HG02623 (cell line): ENCODE measurements at regions not wholly inside any gene's neighbourhood (a gene's known extent, or its start where the extent isn't known, plus 50 kb on each side); places are given as distances from the start of the nearest gene placed in this dataset.
"Not testable (repeated sequence)": the region's sequence is repeated elsewhere in the genome, so short reads cannot be mapped to it uniquely, and the experiment has no call there.

Experiments
- ATAC-seq: cut with Tn5 transposase; IDR thresholded peaks from one replicate; pipeline ENCODE4 v1.9.1; 2021; ENCODE audit warnings: moderate library complexity; ENCODE audit not compliant: unreplicated experiment

GRCh38 chr10:131577178-131577555, 265.6 kb upstream of the TCERG1L start:
- ATAC-seq = no peak

- no peak for ATAC-seq
These were observed 266.4 kb upstream of the TCERG1L start for GRCh38 chr10:131577786-131578471.

- ATAC-seq = no peak
These were observed 267.0 kb upstream of the TCERG1L start for GRCh38 chr10:131578472-131578970.

- no peak for ATAC-seq
These were observed 267.9 kb upstream of the TCERG1L start for GRCh38 chr10:131579251-131580071.

GRCh38 chr10:131580076-131580652, 268.6 kb upstream of the TCERG1L start:
- no peak for ATAC-seq

- no peak for ATAC-seq
These were observed 269.2 kb upstream of the TCERG1L start for GRCh38 chr10:131580674-131581073.

DNA sequence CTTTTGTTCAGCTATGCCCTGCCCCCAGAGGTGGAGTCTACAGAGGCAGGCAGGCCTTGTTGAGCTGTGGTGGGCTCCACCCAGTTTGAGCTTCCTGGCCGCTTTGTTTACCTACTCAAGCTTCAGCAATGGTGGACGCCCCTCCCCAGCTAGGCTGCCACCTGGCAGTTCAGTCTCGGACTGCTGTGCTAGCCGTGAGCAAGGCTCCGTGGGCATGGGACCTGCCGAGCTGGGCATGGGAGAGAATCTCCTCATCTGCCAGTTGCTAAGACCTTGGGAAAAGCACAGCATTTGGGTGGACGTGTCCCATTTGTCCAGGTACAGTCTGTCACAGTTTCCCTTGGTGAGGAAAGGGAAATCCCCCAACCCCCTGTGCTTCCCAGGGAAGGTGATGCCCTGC, 270.0 kb upstream of the TCERG1L start:
- not testable (repeated sequence) for ATAC-seq

DNA sequence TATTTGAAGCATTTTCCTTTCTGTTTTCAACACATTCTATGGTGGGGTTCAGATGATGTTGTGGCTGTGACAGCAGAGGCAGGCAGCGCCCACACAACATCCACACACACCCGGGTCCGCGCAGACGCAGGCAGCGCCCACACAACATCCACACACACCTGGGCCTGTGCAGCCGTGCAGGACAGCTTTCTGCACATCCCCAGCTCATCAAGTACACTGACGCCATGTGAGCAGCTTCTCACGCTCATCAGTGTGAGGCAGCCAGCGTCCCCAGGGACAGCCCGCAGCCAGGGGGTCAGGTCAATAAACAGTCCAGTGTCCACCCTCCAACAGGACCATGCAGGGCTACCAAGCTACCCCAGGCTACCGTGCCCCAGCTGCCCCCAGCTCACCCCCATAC, 272.8 kb upstream of the TCERG1L start:
- no peak for ATAC-seq

DNA sequence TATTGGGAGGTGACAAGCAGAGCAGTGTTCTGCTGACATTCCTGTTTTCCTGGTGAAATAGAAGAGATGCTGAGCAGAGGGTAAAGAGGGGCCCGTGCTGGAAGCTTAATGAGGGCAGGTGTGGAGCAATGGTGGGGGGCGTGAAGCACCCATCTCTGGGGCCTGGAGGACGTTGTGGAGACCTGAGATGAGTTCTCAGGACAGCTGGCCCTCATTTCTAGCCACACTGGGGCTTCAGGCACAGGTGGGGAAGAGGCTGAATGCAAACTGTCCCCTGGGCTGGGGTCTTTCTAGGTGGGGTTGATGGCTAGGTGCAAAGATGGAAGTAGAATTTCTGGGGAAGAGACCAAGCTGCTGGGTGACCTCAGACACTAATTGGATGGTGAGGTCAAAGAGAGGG, 274.2 kb upstream of the TCERG1L start:
- ATAC-seq = no peak

- ATAC-seq = no peak
These were observed 275.4 kb upstream of the TCERG1L start for GRCh38 chr10:131586958-131587357.

- ATAC-seq = no peak
These were observed 276.6 kb upstream of the TCERG1L start for GRCh38 chr10:131587976-131588680.

DNA sequence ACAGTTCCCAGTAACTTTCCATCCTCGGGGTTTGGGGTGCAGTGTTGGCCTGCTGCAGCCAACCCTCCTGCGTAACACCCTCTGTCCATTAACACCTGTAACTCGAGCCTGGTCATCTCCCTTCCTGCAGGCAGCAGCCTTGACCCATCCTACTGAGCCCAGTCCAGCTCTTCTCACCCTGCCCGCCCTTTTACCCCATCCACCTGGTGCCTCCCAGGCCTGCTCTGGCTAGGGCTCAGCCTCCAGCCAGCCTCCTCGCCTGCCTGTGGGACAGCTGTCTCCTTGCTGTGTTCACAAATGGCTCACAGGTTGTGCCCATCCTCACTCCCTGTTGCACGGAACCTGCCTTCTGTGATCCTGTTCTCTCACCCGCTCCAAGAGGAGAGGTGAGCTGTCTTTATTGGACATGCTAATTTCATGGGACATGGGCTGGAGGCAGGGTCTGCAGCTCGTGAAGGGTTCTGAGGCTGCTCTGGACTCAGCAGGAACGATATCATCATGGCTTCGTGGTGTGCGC, 277.2 kb upstream of the TCERG1L start:
- no peak for ATAC-seq

- ATAC-seq = no peak
These were observed 279.0 kb upstream of the TCERG1L start for GRCh38 chr10:131590567-131590966.

DNA sequence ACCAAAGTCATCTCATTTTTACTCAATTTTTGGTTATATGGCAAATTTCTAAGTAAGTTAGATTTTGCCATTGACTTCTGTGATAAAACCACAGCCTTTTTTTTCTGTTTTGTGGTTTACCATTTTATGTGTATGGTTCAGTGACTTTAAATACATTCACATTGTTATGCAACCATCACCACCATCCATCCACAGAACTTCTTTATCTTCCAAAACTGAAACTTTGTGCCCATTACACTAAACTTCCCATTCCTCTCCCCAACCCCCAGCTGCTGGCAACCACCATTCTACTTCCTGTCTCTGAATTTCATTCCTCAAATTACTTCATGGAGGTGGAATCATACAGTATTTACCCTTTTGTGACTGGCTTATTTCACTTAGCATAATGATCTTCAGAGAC, 280.4 kb upstream of the TCERG1L start:
- ATAC-seq = no peak

DNA sequence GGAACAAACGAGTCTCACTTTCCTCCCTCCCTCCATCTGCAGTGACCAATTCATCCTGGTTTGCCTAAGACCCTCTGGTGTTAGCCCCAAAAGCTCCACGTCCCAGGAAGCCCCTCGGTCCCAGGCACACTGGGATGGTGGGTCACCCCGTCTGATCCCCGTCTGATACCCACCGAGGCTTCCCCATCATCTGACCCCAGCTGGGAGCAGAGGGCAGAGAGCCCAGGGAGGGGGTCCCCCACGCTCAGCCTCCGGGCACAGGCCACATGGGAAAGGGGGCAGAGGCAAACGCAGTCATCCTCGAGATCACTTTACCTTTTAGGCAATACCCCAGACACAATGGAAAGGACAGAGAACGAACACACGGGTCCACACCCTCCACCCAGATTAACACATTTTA, 291.6 kb upstream of the PPP2R2D start:
- ATAC-seq = no peak

DNA sequence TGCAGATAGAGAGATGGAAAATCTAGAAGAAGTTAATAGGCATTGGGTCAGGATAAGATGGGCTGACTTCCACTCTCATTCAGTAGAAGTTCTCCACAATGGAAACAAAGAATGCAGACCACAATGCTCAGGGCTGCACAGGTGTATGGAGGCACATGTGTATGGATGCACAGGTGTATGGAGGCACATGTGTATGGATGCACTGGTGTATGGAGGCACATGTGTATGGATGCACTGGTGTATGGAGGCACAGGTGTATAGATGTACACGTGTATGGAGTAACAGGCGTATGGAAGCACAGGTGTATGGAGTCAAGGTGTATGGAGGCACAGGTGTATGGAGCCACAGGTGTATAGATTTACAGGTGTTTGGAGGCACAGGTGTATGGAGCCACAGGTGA, 285.7 kb upstream of the PPP2R2D start:
- no peak for ATAC-seq

DNA sequence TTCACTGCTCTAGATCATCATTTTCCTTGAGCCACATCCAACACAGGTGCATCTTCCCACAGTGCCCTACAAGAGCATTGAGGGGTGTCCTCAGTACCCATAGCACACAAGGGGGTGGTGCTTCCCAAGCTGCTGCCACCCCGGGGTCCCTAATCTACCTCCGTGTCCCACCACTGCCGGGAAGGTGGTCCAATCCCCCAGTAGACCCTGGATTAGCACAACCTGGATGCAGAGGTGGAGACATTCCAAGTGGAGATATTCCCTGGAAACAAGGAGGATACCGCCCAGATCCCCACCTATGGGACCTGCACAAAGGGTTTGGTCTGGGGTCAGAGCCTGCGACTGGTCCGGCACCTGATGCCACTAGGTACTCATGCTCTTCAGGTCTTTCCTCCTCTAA, 284.8 kb upstream of the PPP2R2D start:
- ATAC-seq = no peak

DNA sequence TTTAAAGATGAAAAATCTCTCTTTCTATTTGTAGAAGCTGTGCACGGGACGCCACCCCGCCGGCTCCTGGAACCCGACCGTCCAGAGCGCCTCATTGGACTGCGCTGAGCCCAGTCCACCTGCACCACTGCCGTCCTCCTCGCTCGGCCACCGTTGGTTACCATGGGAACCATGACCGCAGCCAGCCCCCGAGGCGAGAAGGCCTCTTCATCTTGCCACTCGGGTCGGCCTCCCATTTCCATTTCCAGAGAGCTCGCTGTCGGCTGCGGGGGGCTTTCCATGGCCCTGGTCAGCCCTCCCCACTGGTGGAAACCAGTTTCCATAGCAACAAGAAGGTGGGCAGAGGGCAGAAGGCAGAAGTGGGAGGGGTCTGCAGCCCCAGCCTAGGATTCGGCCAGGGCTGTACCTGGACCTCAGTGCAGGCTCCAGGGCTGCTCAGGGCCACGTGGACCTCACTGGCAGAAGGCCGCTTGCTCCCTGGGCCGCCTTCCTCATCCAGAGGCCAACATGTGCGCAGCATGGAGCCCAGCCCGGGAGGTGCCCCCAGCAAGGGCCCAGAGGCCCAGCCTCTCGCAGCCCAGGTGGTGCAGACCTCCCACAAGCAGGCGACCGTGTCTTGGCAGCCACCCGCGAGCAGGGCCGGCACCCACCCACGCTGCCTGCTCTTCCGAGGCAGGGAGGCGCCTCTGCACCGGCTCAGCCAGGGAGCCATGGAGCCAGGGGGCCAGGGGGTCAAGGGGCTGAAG, 283.5 kb upstream of the PPP2R2D start:
- no peak for ATAC-seq

- ATAC-seq = no peak
These were observed 282.1 kb upstream of the PPP2R2D start for GRCh38 chr10:131618587-131619267.

GRCh38 chr10:131620314-131620713, 280.5 kb upstream of the PPP2R2D start:
- ATAC-seq = no peak
